ENCODE measurements at regions not wholly inside any gene's neighbourhood (a gene's known extent, or its start where the extent isn't known, plus 50 kb on each side); places are given as distances from the start of the nearest gene placed in this dataset.

GRCh38 chr3:65017359-65017758 is 329.6 kb upstream of the ADAMTS9 start:
- TF ChIP-seq POLR2AphosphoS5 (IDR thresholded peaks at IDR 0.05; ENCODE audit: borderline replicate concordance, low read depth, low read length) = no peak
- no peak for TF ChIP-seq EZH2 (IDR thresholded peaks at IDR 0.05)

All from SK-N-MC (cell line).